ENCODE measurements at regions not wholly inside any gene's neighbourhood (a gene's known extent, or its start where the extent isn't known, plus 50 kb on each side); places are given as distances from the start of the nearest gene placed in this dataset.
"Not testable (repeated sequence)": the region's sequence is repeated elsewhere in the genome, so short reads cannot be mapped to it uniquely, and the experiment has no call there.

GRCh38 chr6:76843054-76843822 is 620.1 kb downstream of the HTR1B start:
- no peak for DNase-seq (ENCODE audit: low read depth)

GRCh38 chr6:76840865-76841264 is 622.4 kb downstream of the HTR1B start:
- no peak for DNase-seq (ENCODE audit: low read depth)

DNA sequence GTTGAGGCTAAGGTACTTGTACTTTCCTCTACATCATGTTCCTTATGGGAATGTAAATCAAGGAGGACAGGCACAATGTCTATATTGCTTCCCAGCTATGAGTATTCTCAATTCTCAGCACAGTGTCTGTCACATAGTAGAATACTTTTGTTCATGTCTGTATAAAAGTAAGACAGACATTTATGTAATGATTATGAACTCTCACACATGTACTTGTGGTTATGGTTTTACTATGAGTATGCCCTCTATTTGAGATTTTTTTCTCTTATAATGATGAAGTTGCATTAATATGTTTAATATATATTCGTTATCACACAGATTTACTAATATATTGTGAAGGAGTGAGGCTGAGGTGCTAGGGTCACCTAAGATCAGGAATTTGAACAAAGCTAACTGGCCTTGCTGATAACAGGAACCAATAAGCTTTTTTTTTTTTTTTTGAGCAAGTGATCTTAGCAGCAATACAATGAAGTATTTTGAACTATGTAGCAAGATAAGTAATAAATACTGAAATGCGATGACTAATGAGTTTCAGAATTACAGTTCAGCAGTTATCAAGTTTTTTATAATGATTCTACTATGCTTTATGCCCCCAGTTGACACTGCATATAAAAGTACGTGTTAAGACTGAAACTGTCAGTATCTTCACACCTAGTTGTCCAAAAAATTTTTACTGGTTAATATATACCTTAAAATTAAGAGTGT is 623.1 kb downstream of the HTR1B start:
- DNase-seq (ENCODE audit: low read depth), result no peak

DNA sequence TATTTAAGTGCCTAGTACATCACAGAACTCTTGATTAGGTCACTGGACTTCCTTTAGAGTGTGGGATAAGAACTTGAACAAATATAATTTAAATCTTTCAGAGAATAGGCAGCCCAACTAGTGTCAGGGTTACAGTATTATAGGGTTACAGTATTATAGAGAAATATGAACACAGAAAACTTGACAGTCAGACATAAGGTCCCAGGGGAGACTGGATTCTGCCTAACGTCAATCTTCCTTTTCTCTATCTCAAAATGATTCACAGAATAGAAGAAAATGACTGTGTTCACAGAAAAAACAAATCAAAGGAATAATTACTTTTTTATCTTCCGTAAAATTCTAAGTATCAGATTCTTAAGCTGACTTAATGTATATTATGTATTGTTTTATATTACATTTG is 623.8 kb downstream of the HTR1B start:
- no peak for DNase-seq (ENCODE audit: low read depth)

- no peak for DNase-seq (ENCODE audit: low read depth)
These were observed 625.7 kb downstream of the HTR1B start for GRCh38 chr6:76837564-76837963.

GRCh38 chr6:76835695-76836094 is 627.6 kb downstream of the HTR1B start:
- DNase-seq (ENCODE audit: low read depth), result no peak

- no peak for DNase-seq (ENCODE audit: low read depth)
These were observed 628.0 kb downstream of the HTR1B start for GRCh38 chr6:76835293-76835692.

GRCh38 chr6:76834399-76834798 is 628.9 kb downstream of the HTR1B start:
- no peak for DNase-seq (ENCODE audit: low read depth)

- DNase-seq (ENCODE audit: low read depth), result no peak
These were observed 632.0 kb downstream of the HTR1B start for GRCh38 chr6:76831299-76831698.

DNA sequence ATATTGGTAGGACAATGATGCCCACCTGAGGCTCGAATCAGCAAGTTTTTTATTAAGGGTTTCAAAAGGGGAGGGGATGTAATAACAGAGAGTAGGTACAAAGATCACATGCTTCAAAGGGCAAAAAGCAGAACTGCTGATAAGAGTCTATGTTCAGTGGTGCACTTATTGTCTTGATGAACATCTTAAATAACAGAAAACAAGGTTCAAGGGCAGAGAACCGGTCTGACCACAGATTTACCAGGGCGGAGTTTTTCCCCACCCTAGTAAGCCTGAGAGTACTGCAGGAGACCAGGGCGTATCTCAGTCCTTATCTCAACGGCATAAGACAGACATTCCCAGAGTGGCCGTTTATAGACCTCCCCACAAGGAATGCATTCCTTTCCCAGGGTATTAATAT is 639.7 kb downstream of the HTR1B start:
- DNase-seq (ENCODE audit: low read depth), result not testable (repeated sequence)

DNA sequence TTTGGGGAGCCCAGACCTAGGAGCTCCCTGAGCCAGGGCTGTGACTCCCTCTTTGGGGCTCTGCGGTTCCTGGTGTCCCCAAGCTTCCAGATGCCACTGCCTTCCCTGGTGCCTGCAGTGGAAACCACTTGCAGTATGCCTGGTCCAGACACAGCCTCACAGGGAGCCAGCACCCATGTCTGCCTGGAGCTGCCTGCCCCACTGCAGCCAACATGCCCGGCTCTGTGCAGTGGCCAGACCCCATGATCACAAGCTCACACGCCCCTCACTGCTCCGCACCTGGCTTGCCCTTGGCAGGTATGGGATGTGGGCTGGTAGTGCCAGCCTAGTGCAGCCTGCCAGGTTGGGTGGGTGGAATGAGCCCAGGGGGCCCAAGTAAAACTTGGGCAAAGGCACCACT is 644.8 kb downstream of the HTR1B start:
- no peak for DNase-seq (ENCODE audit: low read depth)

DNA sequence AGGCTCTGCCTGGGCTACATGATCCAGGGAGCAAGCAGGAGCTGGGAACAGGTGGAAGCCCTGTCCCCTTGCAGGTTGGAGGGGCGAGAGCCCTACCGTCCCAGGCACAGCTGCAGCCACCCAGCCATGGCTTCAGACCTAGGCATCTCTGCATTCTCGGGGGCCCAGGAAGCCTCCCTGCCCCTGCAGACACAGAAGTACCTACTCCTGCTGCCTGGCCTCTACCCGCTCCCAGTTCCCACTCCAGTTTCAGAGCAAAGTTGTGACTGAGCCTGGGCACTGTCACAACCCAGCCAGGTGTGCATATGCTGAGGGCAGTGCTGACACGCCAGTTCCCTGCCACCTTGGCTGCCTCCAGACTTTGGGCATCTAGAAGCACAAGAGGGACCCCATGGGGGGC is 645.9 kb downstream of the HTR1B start:
- no peak for DNase-seq (ENCODE audit: low read depth)

DNA sequence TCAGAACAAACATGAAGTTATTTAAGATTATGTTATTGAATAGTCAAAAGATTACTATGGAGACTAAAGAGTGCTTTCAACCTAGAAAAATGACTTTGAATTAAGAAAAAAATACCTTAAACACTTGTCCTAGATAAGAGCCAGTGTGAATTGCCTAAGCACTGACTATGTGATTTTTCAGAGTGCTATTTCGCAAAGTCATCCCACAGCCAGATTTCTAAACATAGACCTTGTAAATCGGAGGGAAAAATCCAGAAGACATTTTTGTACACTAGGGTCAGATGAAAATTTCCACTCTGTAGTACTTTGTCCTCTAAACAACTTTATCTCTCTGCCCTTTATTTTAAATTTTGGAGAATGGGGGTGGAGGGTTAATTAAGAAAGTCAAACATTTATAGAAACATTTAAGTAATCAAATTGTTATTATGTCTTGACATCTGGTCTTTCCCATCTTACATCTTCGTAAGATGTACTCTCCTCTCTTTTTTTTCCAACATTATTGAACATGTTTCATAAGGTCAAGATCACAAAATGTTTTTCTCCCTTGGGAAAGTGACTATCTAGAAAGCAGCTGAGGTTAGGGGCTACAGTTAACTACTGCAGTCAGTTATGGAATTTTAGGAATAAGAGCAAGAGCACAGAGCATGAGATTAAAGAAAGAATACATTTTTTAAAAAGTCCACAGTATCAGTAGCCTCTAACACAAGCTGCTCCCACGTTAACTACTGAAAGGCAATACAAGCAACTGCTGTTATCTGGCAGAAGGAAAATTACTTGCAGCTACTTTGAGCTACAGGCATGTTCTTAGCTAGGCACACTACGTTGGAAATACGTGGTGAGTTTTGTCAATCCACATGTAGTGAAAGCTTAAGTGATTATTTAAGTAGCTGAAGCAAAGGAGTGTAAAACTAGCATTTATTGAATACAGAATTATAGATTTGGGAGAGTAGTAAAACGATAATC is 648.5 kb downstream of the HTR1B start:
- DNase-seq (ENCODE audit: low read depth), result no peak

- DNase-seq (ENCODE audit: low read depth), result no peak
These were observed 653.0 kb downstream of the HTR1B start for GRCh38 chr6:76810286-76810685.

DNA sequence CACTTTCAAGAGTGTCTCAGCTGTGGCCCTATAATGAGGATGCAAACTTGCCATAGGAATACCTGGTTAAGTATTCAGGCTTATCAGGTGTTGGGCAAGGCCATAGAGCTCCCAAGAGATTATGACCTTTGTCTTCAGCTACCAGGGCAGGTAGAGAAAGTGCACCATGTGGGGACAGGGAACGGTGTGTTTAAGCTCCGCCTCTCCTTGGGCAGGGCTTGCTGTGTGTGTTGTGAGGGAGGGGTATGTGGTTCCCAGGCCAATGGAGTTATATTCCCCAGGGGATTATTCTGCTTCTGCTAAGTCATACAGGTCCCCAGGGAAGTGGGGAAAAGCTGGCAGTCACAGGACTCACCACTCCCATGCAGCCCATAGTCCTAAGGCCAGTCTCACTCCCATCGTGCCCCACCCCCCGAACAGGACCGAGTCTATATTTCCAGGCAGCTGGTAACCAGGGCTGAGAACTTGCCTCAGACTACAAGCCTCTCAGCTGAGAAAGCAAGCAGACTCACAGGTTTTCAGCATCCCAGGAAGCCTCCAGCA is 660.2 kb downstream of the HTR1B start:
- no peak for DNase-seq (ENCODE audit: low read depth)

GRCh38 chr6:76792394-76792793 is 670.9 kb downstream of the HTR1B start:
- peak; percentile 80 for DNase-seq (ENCODE audit: low read depth)

DNA sequence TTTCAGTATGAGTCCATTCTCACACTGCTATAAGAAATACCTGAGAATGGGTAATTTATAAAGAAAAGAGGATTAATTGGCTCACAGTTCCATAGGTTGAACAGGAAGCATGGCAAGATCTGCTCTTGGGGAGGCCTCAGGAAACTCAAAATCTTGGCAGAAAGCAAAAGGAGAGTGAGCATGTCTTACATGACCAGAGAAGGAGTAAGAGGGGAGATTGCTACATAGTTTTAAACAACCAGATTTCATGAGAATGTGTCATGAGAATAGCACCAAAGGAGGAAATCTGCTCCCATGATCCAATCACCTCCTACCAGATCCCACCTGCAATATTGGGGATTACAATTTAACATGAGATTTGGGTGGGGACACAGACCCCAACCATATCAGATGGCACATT is 672.4 kb downstream of the HTR1B start:
- peak; percentile 22 for DNase-seq (ENCODE audit: low read depth)

DNA sequence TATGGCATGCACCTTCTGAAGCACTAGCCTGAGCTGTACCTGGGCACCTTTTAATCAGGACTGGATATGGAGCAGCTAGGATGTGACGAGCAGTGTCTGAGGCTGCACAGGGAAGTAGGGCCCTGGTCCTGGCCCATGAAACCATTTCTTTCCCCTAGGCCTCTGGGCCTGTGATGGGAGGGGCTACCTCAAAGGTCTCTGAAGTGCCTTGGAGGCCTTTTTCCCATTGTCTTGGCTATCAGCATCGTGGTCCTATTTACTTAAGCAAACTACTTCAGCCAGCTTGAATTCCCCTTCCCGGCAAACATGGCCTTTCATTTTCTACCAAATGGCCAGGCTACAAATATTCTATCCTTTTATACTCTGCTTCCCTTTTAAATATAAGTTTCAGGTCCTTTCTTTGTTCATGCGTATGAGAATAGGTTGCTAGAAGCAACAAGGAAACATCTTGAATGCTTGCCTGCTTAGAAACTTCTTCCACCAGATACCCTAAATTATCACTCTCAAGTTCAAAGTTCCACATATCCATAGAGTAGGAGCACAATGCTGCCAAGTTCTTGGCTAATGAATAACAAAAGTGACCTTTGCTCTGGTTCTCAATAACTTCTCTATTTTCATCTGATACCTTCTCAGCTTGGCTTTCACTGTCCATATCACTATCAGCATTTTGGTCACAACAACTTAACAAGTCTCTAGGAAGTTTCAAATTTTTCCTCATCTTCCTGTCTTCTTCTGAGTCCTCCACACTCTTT is 673.1 kb downstream of the HTR1B start:
- no peak for DNase-seq (ENCODE audit: low read depth)

DNA sequence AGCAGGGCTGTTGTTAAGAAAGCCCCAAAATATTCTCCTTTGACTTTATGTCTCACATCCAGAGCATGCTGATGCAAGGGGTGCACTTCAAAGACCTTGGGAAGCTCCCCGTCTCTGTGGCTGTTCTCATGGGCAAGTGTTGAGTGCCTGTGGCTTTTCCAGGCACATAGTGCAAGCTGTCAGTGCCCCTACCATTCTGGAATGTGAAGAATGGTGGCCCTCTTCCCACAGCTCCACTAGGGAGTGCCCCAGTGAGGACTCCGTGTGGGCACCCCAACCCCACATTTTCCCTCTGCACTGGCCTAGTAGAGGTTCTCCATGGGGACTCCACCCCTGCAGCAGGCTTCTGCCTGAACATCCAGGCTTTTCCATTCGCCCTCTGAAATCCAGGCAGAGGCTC is 673.7 kb downstream of the HTR1B start:
- DNase-seq (ENCODE audit: low read depth), result no peak

DNA sequence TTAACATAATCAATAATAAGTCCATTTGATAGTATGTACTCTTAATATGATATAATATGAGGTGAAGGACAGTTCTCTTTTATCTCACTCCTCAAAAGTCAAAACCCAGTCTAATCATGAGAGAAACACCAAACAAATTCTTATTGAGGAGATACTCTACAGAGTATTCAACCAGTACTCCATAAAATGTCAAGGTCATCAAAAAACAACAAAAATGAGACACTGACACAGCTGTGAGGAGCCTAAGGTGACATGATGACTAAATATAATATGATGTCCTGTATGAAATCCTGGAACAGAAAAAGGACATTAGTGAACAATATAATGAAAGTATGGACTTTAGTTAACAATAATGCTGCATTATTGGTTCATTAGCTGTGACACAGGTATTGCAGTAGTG is 675.1 kb downstream of the HTR1B start:
- no peak for DNase-seq (ENCODE audit: low read depth)

- no peak for DNase-seq (ENCODE audit: low read depth)
These were observed 684.2 kb downstream of the HTR1B start for GRCh38 chr6:76779068-76779467.

- DNase-seq (ENCODE audit: low read depth), result no peak
These were observed 686.4 kb downstream of the HTR1B start for GRCh38 chr6:76776876-76777275.

All from HS-5 (cell line).